ENCODE measurements at regions not wholly inside any gene's neighbourhood (a gene's known extent, or its start where the extent isn't known, plus 50 kb on each side); places are given as distances from the start of the nearest gene placed in this dataset.

GRCh38 chr5:30932273-30933017 lies 261.0 kb upstream of the CDH6 start:
- DNase-seq = no peak

- DNase-seq = no peak
Measured at GRCh38 chr5:30930736-30931135, 262.8 kb upstream of the CDH6 start.

- DNase-seq = no peak
Measured at GRCh38 chr5:30928956-30929355, 264.5 kb upstream of the CDH6 start.

GRCh38 chr5:30926218-30926617 lies 267.3 kb upstream of the CDH6 start:
- DNase-seq = no peak

- no peak for DNase-seq
Measured at GRCh38 chr5:30921388-30921787, 272.1 kb upstream of the CDH6 start.

- DNase-seq = no peak
Measured at GRCh38 chr5:30918171-30918570, 275.3 kb upstream of the CDH6 start.

GRCh38 chr5:30908356-30908755 lies 285.1 kb upstream of the CDH6 start:
- no peak for DNase-seq

GRCh38 chr5:30900367-30900766 lies 293.1 kb upstream of the CDH6 start:
- DNase-seq = no peak

- no peak for DNase-seq
Measured at GRCh38 chr5:30894811-30895210, 298.7 kb upstream of the CDH6 start.

GRCh38 chr5:30891660-30892059 lies 301.8 kb upstream of the CDH6 start:
- no peak for DNase-seq

GRCh38 chr5:30890377-30890776 lies 303.1 kb upstream of the CDH6 start:
- no peak for DNase-seq

GRCh38 chr5:30880514-30880913 lies 313.0 kb upstream of the CDH6 start:
- no peak for DNase-seq

- no peak for DNase-seq
Measured at GRCh38 chr5:30879887-30880286, 313.6 kb upstream of the CDH6 start.

- DNase-seq = no peak
Measured at GRCh38 chr5:30878746-30879145, 314.7 kb upstream of the CDH6 start.

- DNase-seq = no peak
Measured at GRCh38 chr5:30878296-30878695, 315.2 kb upstream of the CDH6 start.

- no peak for DNase-seq
Measured at GRCh38 chr5:30874241-30875034, 319.0 kb upstream of the CDH6 start.

GRCh38 chr5:30871196-30871595 lies 322.3 kb upstream of the CDH6 start:
- DNase-seq = no peak

- DNase-seq = no peak
Measured at GRCh38 chr5:30867711-30868110, 325.8 kb upstream of the CDH6 start.

GRCh38 chr5:30866142-30866541 lies 327.3 kb upstream of the CDH6 start:
- DNase-seq = no peak

- DNase-seq = no peak
Measured at GRCh38 chr5:30856242-30856641, 337.2 kb upstream of the CDH6 start.

- DNase-seq = no peak
Measured at GRCh38 chr5:30853158-30853557, 340.3 kb upstream of the CDH6 start.

- no peak for DNase-seq
Measured at GRCh38 chr5:30850866-30851265, 342.6 kb upstream of the CDH6 start.

- DNase-seq = peak; percentile 41
Measured at GRCh38 chr5:30849931-30850710, 343.4 kb upstream of the CDH6 start.
